Esophagus squamous epithelium (tissue), 5 donors: ENCODE measurements at regions not wholly inside any gene's neighbourhood (a gene's known extent, or its start where the extent isn't known, plus 50 kb on each side); places are given as distances from the start of the nearest gene placed in this dataset.

ENCODE experiments used
- DNase-seq: peaks from one replicate; lab custom pipeline; 2025; lab: John Stamatoyannopoulos, UW
- H3K27ac ChIP-seq, 4 donors: fragments of 200-600 bp; sonication (generic); one replicate each; pipeline ENCODE4 v1.5.1; 2016 to 2019; ENCODE audit warnings: mild to moderate bottlenecking in 1 of 4
- H3K27me3 ChIP-seq, 4 donors: fragments of 200-600 bp; sonication (generic); 1 replicate in 3 of 4; 2 replicates in 1 of 4; pipeline versions ENCODE4 v1.5.1 to v1.6.0; 2017 to 2021; ENCODE audit warnings: antibody characterized with exemption in 1 of 4
- H3K36me3 ChIP-seq, 3 donors: fragments of 200-600 bp; sonication (generic); one replicate each; pipeline ENCODE4 v1.5.1; 2016 to 2019
- H3K4me1 ChIP-seq, 3 donors: fragments of 200-600 bp; sonication (generic); one replicate each; pipeline ENCODE4 v1.5.1; 2017 to 2019
- H3K4me3 ChIP-seq, 4 donors: fragments of 200-600 bp; sonication (generic); 1 replicate in 3 of 4; 2 replicates in 1 of 4; pipeline ENCODE4 v1.5.1; 2016 to 2019; ENCODE audit warnings: mild to moderate bottlenecking in 2 of 4, moderate library complexity in 1 of 4
- H3K9me3 ChIP-seq, 3 donors: fragments of 200-600 bp; sonication (generic); one replicate each; pipeline ENCODE4 v1.5.1; 2016 to 2019
- CTCF ChIP-seq, 6 experiments: fragments of 450-650 bp in 4 of 6; fragments of 200-600 bp in 2 of 6; sonication (generic) in 2 of 6; IDR thresholded peaks; one replicate each; pipeline ENCODE4 v1.5.1; 2016 to 2019; ENCODE audit warnings: antibody characterized with exemption in 6 of 6, mild to moderate bottlenecking in 4 of 6, moderate library complexity in 4 of 6
- POLR2A ChIP-seq, 4 donors: fragments of 450-650 bp; IDR thresholded peaks; one replicate each; pipeline ENCODE4 v1.6.1; 2017; ENCODE audit warnings: antibody characterized with exemption in 4 of 4, mild to moderate bottlenecking in 4 of 4, moderate library complexity in 3 of 4
- WGBS, 2 donors: methylation state at CpG; one replicate each; pipeline ENCODE4 v1.1.5; 2018; 5-methylcytosine and 5-hydroxymethylcytosine counted together
- intact Hi-C: fragments of 100-400 bp; cut with DNase I; formaldehyde crosslinking; loops from one replicate; pipeline ENCODE4 v1.15.0; 2022
- donor health status: DM: yes; HTN: yes; CAD: no.

GRCh38 chr4:178296669-178297068 lies 854.4 kb upstream of the AGA start:
- DNase-seq = no peak
- no peak overlapping the region for H3K4me3 ChIP-seq
- 67 to 88% methylated on average over 1 of the region's 1 CpG for WGBS, 2 donors
- no peaks in the 10 kb centered on the region for H3K4me1 ChIP-seq
- no peaks in the 10 kb centered on the region for H3K27me3 ChIP-seq
- H3K27ac ChIP-seq = no peak overlapping the region
- H3K9me3 ChIP-seq = peaks cover 0 to 19% (median 0%) of the 10 kb centered on the region in 3 donors
- no peaks in the 10 kb centered on the region for H3K36me3 ChIP-seq
- intact Hi-C loops = no loop called here
- no peak for TF ChIP-seq CTCF (IDR thresholded peaks at IDR 0.05)
- no peak for TF ChIP-seq POLR2A (IDR thresholded peaks at IDR 0.05)

- DNase-seq = no peak
- Histone ChIP-seq H3K27ac (no peak overlapping the region), H3K27me3 (no peaks in the 10 kb centered on the region), H3K4me1 (no peaks in the 10 kb centered on the region), H3K4me3 (no peak overlapping the region), H3K9me3 (no peaks in the 10 kb centered on the region), H3K36me3 (no peaks in the 10 kb centered on the region)
- TF ChIP-seq POLR2A (IDR thresholded peaks at IDR 0.05) (no peak), CTCF (IDR thresholded peaks at IDR 0.05) (no peak)
- intact Hi-C loops = no loop called here
- WGBS, 2 donors = 55 to 67% methylated on average over 3 of the region's 3 CpGs
Observed at GRCh38 chr4:178306565-178306964, 864.3 kb upstream of the AGA start.

- intact Hi-C loops = no loop called here
- no peak overlapping the region for H3K4me3 ChIP-seq
- 47 to 60% methylated on average over 2 of the region's 2 CpGs for WGBS, 2 donors
- no peaks in the 10 kb centered on the region for H3K4me1 ChIP-seq
- H3K27me3 ChIP-seq = no peaks in the 10 kb centered on the region
- TF ChIP-seq CTCF (IDR thresholded peaks at IDR 0.05) (no peak), POLR2A (IDR thresholded peaks at IDR 0.05) (no peak)
- no peaks in the 10 kb centered on the region for H3K36me3 ChIP-seq
- DNase-seq = no peak
- H3K27ac ChIP-seq = no peak overlapping the region
- H3K9me3 ChIP-seq = no peaks in the 10 kb centered on the region
Observed at GRCh38 chr4:178309890-178310289, 867.7 kb upstream of the AGA start.

GRCh38 chr4:178311997-178312396 lies 869.8 kb upstream of the AGA start:
- 63 to 72% methylated on average over 2 of the region's 2 CpGs for WGBS, 2 donors
- intact Hi-C loops = no loop called here
- no peak for TF ChIP-seq CTCF (IDR thresholded peaks at IDR 0.05)
- TF ChIP-seq POLR2A (IDR thresholded peaks at IDR 0.05) = no peak

GRCh38 chr4:178314287-178314686 lies 872.0 kb upstream of the AGA start:
- 74 to 80% methylated on average over 3 of the region's 3 CpGs for whole genome bisulfite sequencing, 2 donors
- no peak overlapping the region for H3K27ac ChIP-seq

More at GRCh38 chr4:178311997-178312396, 869.8 kb upstream of the AGA start:
- H3K36me3 ChIP-seq = no peaks in the 10 kb centered on the region
- H3K9me3 ChIP-seq = no peaks in the 10 kb centered on the region
- no peaks in the 10 kb centered on the region for H3K27me3 ChIP-seq
- no peaks in the 10 kb centered on the region for H3K4me1 ChIP-seq
- no peak overlapping the region for H3K4me3 ChIP-seq
- no peak for DNase-seq
- no peak overlapping the region for H3K27ac ChIP-seq

More at GRCh38 chr4:178314287-178314686, 872.0 kb upstream of the AGA start:
- TF ChIP-seq CTCF (IDR thresholded peaks at IDR 0.05) = no peak
- TF ChIP-seq POLR2A (IDR thresholded peaks at IDR 0.05) = no peak
- no peaks in the 10 kb centered on the region for H3K4me1 ChIP-seq
- intact Hi-C loops = no loop called here
- H3K4me3 ChIP-seq = no peak overlapping the region
- H3K9me3 ChIP-seq = peaks cover 0 to 3% (median 0%) of the 10 kb centered on the region in 3 donors
- no peaks in the 10 kb centered on the region for H3K27me3 ChIP-seq
- no peak for DNase-seq
- no peaks in the 10 kb centered on the region for H3K36me3 ChIP-seq
